HEK293 (cell line): ENCODE measurements at regions not wholly inside any gene's neighbourhood (a gene's known extent, or its start where the extent isn't known, plus 50 kb on each side); places are given as distances from the start of the nearest gene placed in this dataset.

Source experiments
- CTCF ChIA-PET: fragments of 350-600 bp; formaldehyde crosslinking; extraction: SDS; loops from one replicate; lab custom pipeline; 2021; ENCODE audit warnings: antibody characterized with exemption; lab: Yijun Ruan, JAX
- POLR2A ChIA-PET: fragments of 300-600 bp; formaldehyde crosslinking; extraction: SDS; loops from one replicate; lab custom pipeline; 2020; ENCODE audit warnings: antibody characterized with exemption, inconsistent platforms; lab: Yijun Ruan, JAX
- H3K27ac ChIP-seq: fragments of 200-500 bp; sonication (Bioruptor generic); 2 replicates; pipeline ENCODE4 v1.5.1; 2014; ENCODE audit warnings: low read depth, low read length, control low read depth, inconsistent platforms; ENCODE audit errors: extremely low read depth
- H3K36me3 ChIP-seq, 2 experiments: fragments of 200-500 bp in 1 of 2; sonication (Bioruptor generic) in 1 of 2; 1 replicate in 1 of 2; 2 replicates in 1 of 2; pipeline ENCODE4 v1.5.1; 2014 to 2017; ENCODE audit warnings: inconsistent platforms in 2 of 2, low read length in 2 of 2; ENCODE audit not compliant: control insufficient read depth in 2 of 2, insufficient read depth in 1 of 2
- H3K4me1 ChIP-seq: fragments of 200-500 bp; sonication (Bioruptor generic); 2 replicates; pipeline ENCODE4 v1.5.1; 2014; ENCODE audit warnings: mild to moderate bottlenecking, low read length, inconsistent platforms; ENCODE audit not compliant: control insufficient read depth, insufficient read depth
- H3K4me3 ChIP-seq: 2 replicates; pipeline ENCODE4 v1.5.1; 2011; ENCODE audit warnings: low read depth, mild to moderate bottlenecking, control low read depth, low read length, moderate library complexity
- H3K9me3 ChIP-seq: fragments of 200-500 bp; sonication (Bioruptor generic); 2 replicates; pipeline ENCODE4 v1.5.1; 2014; ENCODE audit warnings: low read depth, low read length, inconsistent platforms; ENCODE audit not compliant: control insufficient read depth, insufficient read depth
- BCL11B ChIP-seq: fragments of 450-650 bp; formaldehyde crosslinking; IDR thresholded peaks from 2 replicates; pipeline ENCODE4 v1.5.1; 2016; ENCODE audit warnings: low read depth, missing biosample characterization, missing genetic modification characterization
- PRDM4 ChIP-seq: fragments of 450-650 bp; formaldehyde crosslinking; IDR thresholded peaks from 2 replicates; pipeline ENCODE4 v1.5.1; 2017; ENCODE audit warnings: missing biosample characterization, missing genetic modification characterization
- ZBTB21 ChIP-seq: fragments of 450-650 bp; formaldehyde crosslinking; IDR thresholded peaks from 2 replicates; pipeline ENCODE4 v1.5.1; 2017; ENCODE audit warnings: missing biosample characterization, missing genetic modification characterization
- ZFP41 ChIP-seq: fragments of 450-650 bp; formaldehyde crosslinking; IDR thresholded peaks from 2 replicates; pipeline ENCODE4 v1.5.1; 2016; ENCODE audit warnings: missing biosample characterization, missing genetic modification characterization, borderline replicate concordance
- ZNF10 ChIP-seq: fragments of 450-650 bp; formaldehyde crosslinking; IDR thresholded peaks from 2 replicates; pipeline ENCODE4 v1.5.1; 2017; ENCODE audit warnings: missing biosample characterization, missing genetic modification characterization
- ZNF280C ChIP-seq: fragments of 450-650 bp; formaldehyde crosslinking; IDR thresholded peaks from 2 replicates; pipeline ENCODE4 v1.5.1; 2016; ENCODE audit warnings: missing biosample characterization, missing genetic modification characterization
- ZNF354C ChIP-seq: fragments of 450-650 bp; formaldehyde crosslinking; IDR thresholded peaks from 2 replicates; pipeline ENCODE4 v1.5.1; 2016; ENCODE audit warnings: missing biosample characterization, missing genetic modification characterization, low read depth, borderline replicate concordance
- ZNF544 ChIP-seq: fragments of 450-650 bp; formaldehyde crosslinking; IDR thresholded peaks from 2 replicates; pipeline ENCODE4 v1.5.0; 2017; ENCODE audit warnings: missing biosample characterization, missing genetic modification characterization
- ZNF658 ChIP-seq: fragments of 450-650 bp; formaldehyde crosslinking; IDR thresholded peaks from 2 replicates; pipeline ENCODE4; 2016; ENCODE audit warnings: missing biosample characterization, missing genetic modification characterization
- ZNF792 ChIP-seq: fragments of 450-650 bp; formaldehyde crosslinking; IDR thresholded peaks from 2 replicates; pipeline ENCODE4 v1.5.1; 2016; ENCODE audit warnings: missing biosample characterization, missing genetic modification characterization
- ZNF837 ChIP-seq: fragments of 450-650 bp; formaldehyde crosslinking; IDR thresholded peaks from 2 replicates; pipeline ENCODE4 v1.5.1; 2016; ENCODE audit warnings: missing biosample characterization, missing genetic modification characterization
- ZSCAN18 ChIP-seq: fragments of 450-650 bp; formaldehyde crosslinking; IDR thresholded peaks from 2 replicates; pipeline ENCODE4 v1.5.1; 2016; ENCODE audit warnings: missing biosample characterization, missing genetic modification characterization

- no peak for TF ChIP-seq ZNF280C (tag by site-specific recombination)
Measured at GRCh38 chr14:35938770-35939169, 112.6 kb downstream of the BRMS1L start (continued).

GRCh38 chr14:35934499-35934898 lies 108.4 kb downstream of the BRMS1L start:
- TF ChIP-seq ZNF837 (no peak), ZNF544 (tag by site-specific recombination) (no peak)
- POLR2A ChIA-PET = no interaction called here
- Histone ChIP-seq H3K9me3 (no peaks in the 10 kb centered on the region), H3K4me1 (no peaks in the 10 kb centered on the region), H3K27ac (no peak overlapping the region), H3K36me3 (no peaks in the 10 kb centered on the region), H3K4me3 (no peak overlapping the region)
- CTCF ChIA-PET = interaction anchor here (0.6 to 1.3 kb wide), 3 partner anchors 9 to 247 kb away, joined by 3 to 5 read pairs (median 5); no protein-coding TSS in a partner anchor

GRCh38 chr14:35932659-35933159 lies 106.6 kb downstream of the BRMS1L start:
- POLR2A ChIA-PET = no interaction called here
- TF ChIP-seq ZNF658 (no peak), ZNF354C (no peak), ZNF792 (tag by site-specific recombination) (no peak), PRDM4 (tag by site-specific recombination) (no peak), ZFP41 (tag by site-specific recombination) (no peak), ZSCAN18 (tag by site-specific recombination) (no peak), ZBTB21 (tag by site-specific recombination) (no peak)
- Histone ChIP-seq H3K4me3 (no peak overlapping the region), H3K36me3 (no peaks in the 10 kb centered on the region), H3K4me1 (no peaks in the 10 kb centered on the region), H3K9me3 (no peaks in the 10 kb centered on the region), H3K27ac (no peak overlapping the region)
- CTCF ChIA-PET = interaction anchor here (0.6 kb wide), 1 partner anchor 100 kb away, joined by 4 read pairs; no protein-coding TSS in a partner anchor

GRCh38 chr14:35932136-35932535 lies 106.0 kb downstream of the BRMS1L start:
- Histone ChIP-seq H3K4me3 (no peak overlapping the region), H3K9me3 (no peaks in the 10 kb centered on the region), H3K4me1 (no peaks in the 10 kb centered on the region), H3K36me3 (no peaks in the 10 kb centered on the region), H3K27ac (no peak overlapping the region)
- POLR2A ChIA-PET = no interaction called here
- CTCF ChIA-PET = interaction anchor here (0.6 kb wide), 1 partner anchor 99 kb away, joined by 4 read pairs; no protein-coding TSS in a partner anchor
- TF ChIP-seq BCL11B (tag by site-specific recombination) = no peak
- peak; percentile 94 for TF ChIP-seq ZNF10 (tag by site-specific recombination)
